Body of pancreas (tissue), 4 donors: ENCODE measurements at regions not wholly inside any gene's neighbourhood (a gene's known extent, or its start where the extent isn't known, plus 50 kb on each side); places are given as distances from the start of the nearest gene placed in this dataset.

Source experiments
- ATAC-seq: fragments of 150-250 bp; one replicate; pipeline ENCODE4 v1.9.1; 2016
- DNase-seq, 4 donors: peaks; one replicate each; pipeline ENCODE4 v3.0.0-alpha.2; 2019
- H3K27ac ChIP-seq, 4 donors: fragments of 200-600 bp; sonication (generic); 1 replicate in 3 of 4; 2 replicates in 1 of 4; pipeline versions ENCODE4 v1.5.1 to v1.6.1; 2016 to 2019; ENCODE audit warnings: mild to moderate bottlenecking in 1 of 4, mixed read lengths in 1 of 4, moderate library complexity in 1 of 4
- H3K27me3 ChIP-seq, 2 donors: fragments of 200-600 bp; sonication (generic); one replicate each; pipeline ENCODE4 v1.6.0; 2016; ENCODE audit warnings: mild to moderate bottlenecking in 1 of 2
- H3K36me3 ChIP-seq, 2 donors: fragments of 200-600 bp; sonication (generic); replicated peaks in 1 of 2; 2 replicates each; pipeline ENCODE4 v1.5.1; 2016; ENCODE audit warnings: low read depth in 2 of 2; ENCODE audit not compliant: insufficient read depth in 1 of 2
- H3K4me1 ChIP-seq: fragments of 200-600 bp; sonication (generic); one replicate; pipeline ENCODE4 v1.6.0; 2016
- H3K4me3 ChIP-seq, 2 donors: fragments of 200-600 bp; sonication (generic); 1 replicate in 1 of 2; 2 replicates in 1 of 2; pipeline ENCODE4 v1.5.1; 2016 to 2019
- H3K9me3 ChIP-seq, 3 donors: fragments of 200-600 bp; sonication (generic); 1 replicate in 2 of 3; 2 replicates in 1 of 3; pipeline ENCODE4 v1.5.1; 2016
- POLR2A ChIP-seq, 3 donors: fragments of 450-650 bp; IDR thresholded peaks; one replicate each; pipeline ENCODE4 v1.6.1; 2016; ENCODE audit warnings: antibody characterized with exemption in 3 of 3, mild to moderate bottlenecking in 2 of 3
- WGBS, 2 donors: methylation state at CpG; one replicate each; pipeline ENCODE4 v1.1.5; 2017; 5-methylcytosine and 5-hydroxymethylcytosine counted together
- intact Hi-C: fragments of 100-400 bp; cut with DNase I; formaldehyde crosslinking; loops from one replicate; pipeline ENCODE4 v1.15.1; 2023
- TF ChIP-seq, protein P1 (sequence below), 7 experiments: fragments of 450-650 bp in 4 of 7; fragments of 200-600 bp in 3 of 7; sonication (generic) in 3 of 7; IDR thresholded peaks; one replicate each; pipeline ENCODE4 v1.5.1; 2016 to 2019; ENCODE audit warnings: antibody characterized with exemption in 7 of 7

DNA sequence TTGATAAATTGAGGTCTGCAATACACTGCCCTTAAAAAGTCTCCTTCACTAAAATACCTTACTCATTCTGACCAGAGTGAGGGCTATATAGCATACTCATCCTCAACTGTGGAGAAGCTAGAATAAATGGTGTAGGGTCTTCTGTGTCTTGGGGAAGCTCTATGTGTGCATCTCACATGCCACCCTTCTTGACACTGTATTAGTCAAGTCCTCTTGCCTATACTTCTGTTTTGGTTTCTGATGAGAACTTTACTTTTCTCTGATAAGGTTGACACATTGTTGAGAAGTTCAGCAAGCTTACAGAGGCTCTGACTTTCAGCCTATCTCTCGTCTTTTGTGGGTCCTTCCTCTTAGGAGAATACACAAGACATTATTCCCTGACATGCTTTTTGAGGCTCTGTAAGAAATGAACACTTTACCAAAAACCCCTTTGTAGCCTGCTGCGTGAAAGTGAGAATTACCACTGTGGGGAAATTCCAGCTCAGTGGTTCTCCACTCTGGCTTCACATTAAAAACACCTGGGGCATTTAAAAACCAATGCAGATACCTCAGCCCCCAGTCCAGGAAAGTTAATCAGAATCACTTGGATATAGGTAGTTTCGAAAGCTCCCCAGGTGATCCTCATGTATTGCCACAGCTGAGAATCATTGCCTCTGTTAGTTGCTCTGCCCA lies 372.1 kb upstream of the HS3ST5 start:
- no peaks in the 10 kb centered on the region for H3K4me1 ChIP-seq
- H3K27ac ChIP-seq: no peak overlapping the region
- no peaks in the 10 kb centered on the region for H3K9me3 ChIP-seq
- 34 to 52% methylated on average over 3 of the region's 3 CpGs for WGBS, 2 donors
- ATAC-seq: no peak
- no peak overlapping the region for H3K4me3 ChIP-seq
- TF ChIP-seq, protein P1, sequence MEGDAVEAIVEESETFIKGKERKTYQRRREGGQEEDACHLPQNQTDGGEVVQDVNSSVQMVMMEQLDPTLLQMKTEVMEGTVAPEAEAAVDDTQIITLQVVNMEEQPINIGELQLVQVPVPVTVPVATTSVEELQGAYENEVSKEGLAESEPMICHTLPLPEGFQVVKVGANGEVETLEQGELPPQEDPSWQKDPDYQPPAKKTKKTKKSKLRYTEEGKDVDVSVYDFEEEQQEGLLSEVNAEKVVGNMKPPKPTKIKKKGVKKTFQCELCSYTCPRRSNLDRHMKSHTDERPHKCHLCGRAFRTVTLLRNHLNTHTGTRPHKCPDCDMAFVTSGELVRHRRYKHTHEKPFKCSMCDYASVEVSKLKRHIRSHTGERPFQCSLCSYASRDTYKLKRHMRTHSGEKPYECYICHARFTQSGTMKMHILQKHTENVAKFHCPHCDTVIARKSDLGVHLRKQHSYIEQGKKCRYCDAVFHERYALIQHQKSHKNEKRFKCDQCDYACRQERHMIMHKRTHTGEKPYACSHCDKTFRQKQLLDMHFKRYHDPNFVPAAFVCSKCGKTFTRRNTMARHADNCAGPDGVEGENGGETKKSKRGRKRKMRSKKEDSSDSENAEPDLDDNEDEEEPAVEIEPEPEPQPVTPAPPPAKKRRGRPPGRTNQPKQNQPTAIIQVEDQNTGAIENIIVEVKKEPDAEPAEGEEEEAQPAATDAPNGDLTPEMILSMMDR (IDR thresholded peaks at IDR 0.05): no peak
- no peak for TF ChIP-seq POLR2A (IDR thresholded peaks at IDR 0.05)
- intact Hi-C loops: no loop called here
- H3K36me3 ChIP-seq: no peaks in the 10 kb centered on the region
- no peaks in the 10 kb centered on the region for H3K27me3 ChIP-seq
- no peak for DNase-seq

DNA sequence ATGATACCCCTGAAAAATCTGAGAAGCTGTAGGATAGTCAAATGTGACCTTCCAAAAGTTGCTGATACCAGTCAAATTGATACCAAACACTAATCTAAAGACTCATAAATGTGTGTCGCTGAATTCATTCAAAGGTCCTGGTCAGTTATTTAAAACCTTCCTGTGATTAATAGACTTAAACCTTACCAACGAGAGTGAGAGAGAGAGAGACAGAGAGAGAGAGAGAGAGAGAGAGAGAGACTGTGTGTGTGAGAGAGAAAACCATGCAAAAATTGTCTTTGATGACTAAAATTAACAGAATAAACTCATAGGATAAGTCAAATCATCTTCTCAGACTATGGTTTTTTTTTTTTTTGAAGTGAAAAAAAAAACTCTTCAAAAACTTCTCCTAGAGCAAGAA lies 370.9 kb upstream of the HS3ST5 start:
- no peaks in the 10 kb centered on the region for H3K9me3 ChIP-seq
- ATAC-seq: no peak

DNA sequence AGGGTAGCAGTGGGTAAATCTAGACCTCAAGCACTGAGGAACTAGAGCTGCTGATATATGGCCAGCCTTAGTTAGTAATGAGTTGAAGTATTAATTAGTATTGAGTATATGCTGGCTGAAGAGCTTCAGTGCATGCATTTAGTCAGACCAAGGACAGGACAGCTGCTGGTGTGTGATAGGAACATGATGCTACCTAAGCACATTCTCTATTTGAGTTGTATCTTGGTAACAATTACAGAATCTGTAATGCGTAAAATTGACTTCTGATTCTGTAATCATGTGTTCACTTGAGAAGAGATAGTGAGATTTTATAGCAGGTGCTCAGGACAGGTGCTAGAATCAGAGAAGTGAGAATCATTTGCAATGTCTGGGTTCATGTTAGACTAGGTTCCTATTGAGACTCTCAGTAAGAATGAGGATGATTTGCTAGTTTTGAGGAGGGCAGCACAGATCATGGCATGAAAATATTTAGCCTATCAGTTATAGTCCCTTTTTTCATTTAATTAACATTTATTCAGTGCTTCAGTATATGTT lies 369.4 kb upstream of the HS3ST5 start:
- Histone ChIP-seq H3K4me3 (no peak overlapping the region), H3K36me3 (no peaks in the 10 kb centered on the region), H3K4me1 (no peaks in the 10 kb centered on the region), H3K27me3 (no peaks in the 10 kb centered on the region), H3K27ac (no peak overlapping the region), H3K9me3 (no peaks in the 10 kb centered on the region)
- no peak for DNase-seq
- intact Hi-C loops: no loop called here
- WGBS, 2 donors: 68 to 84% methylated on average over 1 of the region's 1 CpG
- TF ChIP-seq POLR2A (IDR thresholded peaks at IDR 0.05): no peak
- TF ChIP-seq, protein P1 (IDR thresholded peaks at IDR 0.05): no peak
- no peak for ATAC-seq

More for the DNA sequence above, 370.9 kb upstream of the HS3ST5 start:
- Histone ChIP-seq H3K4me1 (no peaks in the 10 kb centered on the region), H3K27ac (no peak overlapping the region), H3K36me3 (no peaks in the 10 kb centered on the region), H3K4me3 (no peak overlapping the region), H3K27me3 (no peaks in the 10 kb centered on the region)
- DNase-seq: no peak
- no peak for TF ChIP-seq POLR2A (IDR thresholded peaks at IDR 0.05)
- TF ChIP-seq, protein P1 (IDR thresholded peaks at IDR 0.05): no peak
- WGBS, 2 donors: 47 to 67% methylated on average over 2 of the region's 2 CpGs
- intact Hi-C loops: no loop called here

DNA sequence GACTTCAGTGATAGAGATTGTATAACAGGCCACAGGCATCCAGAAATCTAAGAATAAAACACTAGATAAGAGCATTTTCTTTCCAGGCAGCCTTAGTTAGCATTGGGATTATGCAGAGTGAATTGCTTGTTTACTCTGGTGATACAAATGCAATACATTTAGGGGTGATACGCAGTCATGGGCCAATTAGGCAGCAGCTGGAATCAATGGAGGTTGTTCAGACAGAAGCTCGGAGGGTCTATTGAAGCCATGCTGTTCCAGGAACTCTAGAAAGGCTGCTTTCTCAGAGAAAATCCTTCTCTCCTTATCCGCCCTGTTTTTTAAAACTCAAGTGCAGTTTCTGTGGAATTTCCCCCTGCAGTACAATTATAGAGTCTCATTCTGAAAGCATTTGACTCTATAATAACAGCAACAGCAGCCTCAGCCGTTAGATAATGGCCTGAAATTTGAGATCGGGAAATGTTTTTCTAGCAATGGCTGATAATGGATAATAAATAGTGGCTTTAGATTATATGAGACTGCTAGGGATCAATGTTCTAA lies 364.3 kb upstream of the HS3ST5 start:
- ATAC-seq (no peak), DNase-seq (no peak)
- Histone ChIP-seq H3K9me3 (no peaks in the 10 kb centered on the region), H3K4me3 (no peak overlapping the region), H3K27ac (no peak overlapping the region), H3K36me3 (no peaks in the 10 kb centered on the region), H3K4me1 (no peaks in the 10 kb centered on the region), H3K27me3 (no peaks in the 10 kb centered on the region)
- TF ChIP-seq, protein P1 (IDR thresholded peaks at IDR 0.05): no peak
- no peak for TF ChIP-seq POLR2A (IDR thresholded peaks at IDR 0.05)
- whole genome bisulfite sequencing, 2 donors: 46 to 47% methylated on average over 5 of the region's 5 CpGs
- intact Hi-C loops: no loop called here

DNA sequence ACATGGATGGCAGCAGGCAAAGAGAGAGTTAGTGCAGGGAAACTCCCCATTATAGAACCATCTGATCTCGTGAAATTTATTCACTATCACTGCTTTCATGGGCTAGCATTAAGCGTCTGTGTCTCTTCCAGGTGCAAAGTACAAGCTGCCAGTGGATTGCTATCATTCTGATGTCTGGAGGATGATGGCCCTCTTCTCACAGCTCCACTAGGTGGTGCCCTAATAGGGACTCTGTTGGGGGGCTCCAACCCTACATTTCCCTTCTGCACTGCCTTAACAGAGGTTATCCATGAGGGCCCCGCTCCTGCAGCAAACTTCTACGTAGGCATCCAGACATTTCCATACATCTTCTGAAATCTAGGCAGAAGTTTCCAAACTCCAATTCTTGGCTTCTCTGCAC lies 347.8 kb upstream of the HS3ST5 start:
- intact Hi-C loops: no loop called here
- ATAC-seq: no peak

More for the DNA sequence above, 347.8 kb upstream of the HS3ST5 start:
- Histone ChIP-seq H3K9me3 (no peaks in the 10 kb centered on the region), H3K27ac (no peak overlapping the region), H3K4me1 (no peaks in the 10 kb centered on the region), H3K36me3 (no peaks in the 10 kb centered on the region), H3K27me3 (no peaks in the 10 kb centered on the region), H3K4me3 (no peak overlapping the region)
- DNase-seq: no peak
- no peak for TF ChIP-seq POLR2A (IDR thresholded peaks at IDR 0.05)
- TF ChIP-seq, protein P1 (IDR thresholded peaks at IDR 0.05): no peak
- 79% methylated on average over 4 of the region's 4 CpGs for WGBS, 2 donors
